GM06990 (cell line): ENCODE measurements at regions not wholly inside any gene's neighbourhood (a gene's known extent, or its start where the extent isn't known, plus 50 kb on each side); places are given as distances from the start of the nearest gene placed in this dataset.
A peak's percentile ranks its signal among the peaks of the same experiment; 100 is the strongest.
"Not testable (repeated sequence)": the region's sequence is repeated elsewhere in the genome, so short reads cannot be mapped to it uniquely, and the experiment has no call there.

Experiments
- DNase-seq: peaks from one replicate; pipeline ENCODE4 v3.0.0-alpha.2; 2011; ENCODE audit not compliant: insufficient read length; ENCODE audit errors: extremely low read depth
- H3K27me3 ChIP-seq: replicated peaks from 2 replicates; pipeline ENCODE4 v1.6.0; 2011; ENCODE audit warnings: low read length; ENCODE audit not compliant: control insufficient read depth, insufficient read depth
- H3K36me3 ChIP-seq: 2 replicates; pipeline ENCODE4 v1.5.1; 2011; ENCODE audit warnings: low read length; ENCODE audit not compliant: control insufficient read depth, insufficient read depth
- H3K4me3 ChIP-seq: replicated peaks from 2 replicates; pipeline ENCODE4 v1.5.1; 2011; ENCODE audit warnings: low read depth, mild to moderate bottlenecking, control low read depth, low read length
- TF ChIP-seq, protein P1 (sequence below): IDR thresholded peaks from 2 replicates; pipeline ENCODE4 v1.5.1; 2011; ENCODE audit warnings: low read length, control low read depth, mild to moderate bottlenecking, inconsistent platforms; ENCODE audit not compliant: insufficient read depth, poor library complexity, severe bottlenecking

DNA sequence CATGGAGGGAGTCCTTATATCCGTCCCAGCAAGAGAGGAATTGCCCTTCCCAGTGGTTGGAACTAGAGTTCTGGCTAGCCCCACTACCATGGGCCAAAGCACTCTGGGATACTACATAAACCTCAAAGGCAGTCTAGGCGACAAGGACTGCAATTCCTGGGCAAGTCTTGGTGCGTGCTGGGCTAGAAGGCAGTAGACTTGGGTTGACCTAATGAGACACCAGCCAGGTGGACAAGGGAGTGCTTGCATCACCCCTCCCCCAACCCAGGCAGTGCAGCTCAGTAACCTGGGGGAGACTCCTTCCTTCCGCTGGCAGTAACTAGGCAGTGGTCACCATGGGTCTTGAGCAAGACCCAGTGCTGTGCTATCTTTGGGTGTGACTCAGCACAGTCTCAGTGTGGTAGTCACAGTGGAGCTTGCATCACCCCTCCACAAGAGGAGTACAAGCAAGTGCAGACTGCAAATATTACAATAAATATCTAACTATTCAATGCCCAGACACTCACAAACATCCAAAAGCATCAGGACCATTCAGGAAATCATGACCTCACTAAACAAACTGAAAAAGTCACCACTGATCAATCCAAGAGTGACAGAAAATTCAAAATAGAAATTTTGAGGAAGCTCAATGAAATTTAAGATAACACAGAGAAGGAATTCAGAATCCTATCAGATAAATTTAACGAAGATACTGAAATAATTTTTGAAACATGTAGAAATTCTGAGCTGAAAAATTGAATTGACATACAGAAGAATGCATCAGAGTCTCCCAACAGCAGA is 84.7 kb upstream of the LYPLAL1 start:
- peak; percentile 62 for DNase-seq
- no peaks in the 10 kb centered on the region for H3K36me3 ChIP-seq
- TF ChIP-seq, protein P1, sequence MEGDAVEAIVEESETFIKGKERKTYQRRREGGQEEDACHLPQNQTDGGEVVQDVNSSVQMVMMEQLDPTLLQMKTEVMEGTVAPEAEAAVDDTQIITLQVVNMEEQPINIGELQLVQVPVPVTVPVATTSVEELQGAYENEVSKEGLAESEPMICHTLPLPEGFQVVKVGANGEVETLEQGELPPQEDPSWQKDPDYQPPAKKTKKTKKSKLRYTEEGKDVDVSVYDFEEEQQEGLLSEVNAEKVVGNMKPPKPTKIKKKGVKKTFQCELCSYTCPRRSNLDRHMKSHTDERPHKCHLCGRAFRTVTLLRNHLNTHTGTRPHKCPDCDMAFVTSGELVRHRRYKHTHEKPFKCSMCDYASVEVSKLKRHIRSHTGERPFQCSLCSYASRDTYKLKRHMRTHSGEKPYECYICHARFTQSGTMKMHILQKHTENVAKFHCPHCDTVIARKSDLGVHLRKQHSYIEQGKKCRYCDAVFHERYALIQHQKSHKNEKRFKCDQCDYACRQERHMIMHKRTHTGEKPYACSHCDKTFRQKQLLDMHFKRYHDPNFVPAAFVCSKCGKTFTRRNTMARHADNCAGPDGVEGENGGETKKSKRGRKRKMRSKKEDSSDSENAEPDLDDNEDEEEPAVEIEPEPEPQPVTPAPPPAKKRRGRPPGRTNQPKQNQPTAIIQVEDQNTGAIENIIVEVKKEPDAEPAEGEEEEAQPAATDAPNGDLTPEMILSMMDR = no peak
- no peak overlapping the region for H3K4me3 ChIP-seq
- H3K27me3 ChIP-seq = no peaks in the 10 kb centered on the region

DNA sequence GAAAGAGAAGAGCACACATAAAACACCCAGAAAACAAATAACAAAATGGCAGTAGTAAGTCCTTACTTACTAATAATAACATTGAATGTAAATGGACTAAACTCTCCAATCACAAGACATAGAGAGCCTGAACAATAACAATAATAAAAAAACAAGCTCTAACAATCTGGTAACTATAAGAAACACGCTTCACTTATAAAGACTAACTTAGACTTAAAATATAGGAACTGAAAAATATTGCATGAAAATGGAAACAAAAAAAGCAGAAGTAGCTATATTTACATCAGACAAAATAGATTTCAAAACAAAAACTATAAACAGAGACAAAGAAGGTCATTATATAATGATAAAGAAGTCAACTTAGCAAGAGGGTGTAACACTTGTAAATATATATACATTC is 83.1 kb upstream of the LYPLAL1 start:
- Histone ChIP-seq H3K36me3 (no peaks in the 10 kb centered on the region), H3K27me3 (no peaks in the 10 kb centered on the region), H3K4me3 (no peak overlapping the region)
- peak; percentile 50 for DNase-seq
- TF ChIP-seq, protein P1 = no peak

DNA sequence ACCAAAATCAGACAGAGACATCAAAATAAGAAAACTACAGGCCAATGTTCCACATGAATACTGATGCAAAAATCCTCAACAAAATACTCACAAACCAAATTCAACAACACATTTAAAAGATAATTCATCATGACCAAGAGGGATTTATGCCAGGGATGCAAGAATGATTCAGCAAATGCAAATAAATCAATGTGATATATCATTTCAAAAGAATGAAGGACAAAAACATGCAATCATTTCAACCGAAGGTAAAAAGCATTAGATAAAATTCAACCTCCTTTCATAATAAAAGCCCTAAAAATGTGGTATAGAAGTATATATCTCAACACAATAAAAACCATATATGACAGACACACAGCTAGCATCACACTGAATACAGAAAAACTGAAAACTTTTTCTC is 81.5 kb upstream of the LYPLAL1 start:
- no peak for DNase-seq
- TF ChIP-seq, protein P1 = no peak

DNA sequence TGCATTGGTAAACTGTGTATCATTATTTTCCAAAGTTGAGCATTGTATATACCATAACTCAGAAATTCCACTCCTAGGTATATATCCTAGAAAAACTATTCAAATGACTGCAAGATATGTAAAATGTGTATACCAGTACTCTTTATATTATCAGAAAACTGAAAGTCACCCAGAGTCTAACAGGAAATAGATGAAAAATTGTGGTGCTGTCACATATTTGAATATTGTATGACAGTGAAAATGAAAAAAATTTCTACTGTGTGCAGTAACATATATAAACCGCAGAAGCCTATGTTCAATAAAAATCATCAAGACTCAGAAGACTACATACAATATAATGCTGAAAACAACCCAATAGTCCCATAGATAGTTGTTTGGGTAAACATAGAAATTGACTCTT is 74.4 kb upstream of the LYPLAL1 start:
- no peaks in the 10 kb centered on the region for H3K36me3 ChIP-seq
- no peak for DNase-seq
- H3K4me3 ChIP-seq = no peak overlapping the region
- TF ChIP-seq, protein P1 = no peak
- H3K27me3 ChIP-seq = no peaks in the 10 kb centered on the region

More for the DNA sequence above, 81.5 kb upstream of the LYPLAL1 start:
- no peaks in the 10 kb centered on the region for H3K36me3 ChIP-seq
- no peak overlapping the region for H3K4me3 ChIP-seq
- H3K27me3 ChIP-seq = no peaks in the 10 kb centered on the region

DNA sequence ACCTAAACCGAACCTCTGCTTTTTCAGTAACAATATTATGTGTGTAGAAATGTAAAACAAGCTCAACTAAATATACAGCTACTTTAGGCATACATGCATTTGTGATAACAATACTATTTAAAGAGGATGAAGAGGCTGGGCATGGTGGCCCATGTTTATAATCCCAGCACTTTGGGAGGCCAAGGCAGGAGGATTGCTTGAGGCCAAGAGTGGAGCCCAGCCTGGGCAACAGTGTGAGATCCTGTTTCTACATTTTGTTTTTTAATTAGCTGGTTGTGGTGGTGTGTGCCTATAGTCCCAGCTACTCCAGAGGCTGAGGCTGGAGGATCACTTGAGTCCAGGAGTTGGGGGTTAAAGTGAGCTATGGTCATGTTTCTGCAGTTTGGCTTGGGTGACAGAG is 73.6 kb upstream of the LYPLAL1 start:
- no peak for DNase-seq
- Histone ChIP-seq H3K27me3 (no peaks in the 10 kb centered on the region), H3K4me3 (no peak overlapping the region), H3K36me3 (no peaks in the 10 kb centered on the region)
- TF ChIP-seq, protein P1 = no peak

DNA sequence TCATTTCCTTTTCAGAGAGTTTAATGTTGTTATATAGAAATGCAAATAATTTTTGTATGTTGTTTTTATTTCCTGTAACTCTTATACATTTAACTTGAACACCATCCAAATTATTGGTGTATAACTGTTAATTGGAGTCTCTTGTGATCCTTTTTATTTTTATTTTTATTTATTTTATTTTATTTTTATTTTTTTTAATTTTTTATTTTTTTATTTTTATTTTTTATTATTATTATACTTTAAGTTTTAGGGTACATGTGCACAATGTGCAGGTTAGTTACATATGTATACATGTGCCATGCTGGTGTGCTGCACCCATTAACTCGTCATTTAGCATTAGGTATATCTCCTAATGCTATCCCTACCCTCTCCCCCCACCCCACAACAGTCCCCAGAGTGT is 71.2 kb upstream of the LYPLAL1 start:
- H3K27me3 ChIP-seq, H3K36me3 ChIP-seq, H3K4me3 ChIP-seq, DNase-seq: not testable (repeated sequence)
